Lung (tissue), 11 donors: ENCODE measurements at regions not wholly inside any gene's neighbourhood (a gene's known extent, or its start where the extent isn't known, plus 50 kb on each side); places are given as distances from the start of the nearest gene placed in this dataset.

ENCODE experiments used
- ATAC-seq: fragments of 200-7000 bp; cut with Tn5 transposase; one replicate; pipeline ENCODE4 v1.9.1; 2020; ENCODE audit warnings: moderate number of reproducible peaks; ENCODE audit not compliant: insufficient read depth, low FRiP score
- DNase-seq, 3 donors: peaks; one replicate each; pipeline ENCODE4 v3.0.0-alpha.2; 2013 to 2017
- H3K27ac ChIP-seq, 2 donors: one replicate each; pipeline ENCODE4 v1.5.1; 2013; ENCODE audit warnings: mild to moderate bottlenecking in 2 of 2, moderate library complexity in 2 of 2, control low read depth in 1 of 2, inconsistent platforms in 1 of 2, low read depth in 1 of 2, low read length in 1 of 2
- H3K27me3 ChIP-seq, 3 donors: one replicate each; pipeline ENCODE4 v1.5.1; 2013; ENCODE audit warnings: low read length in 2 of 3; ENCODE audit not compliant: control insufficient read depth in 3 of 3, insufficient read depth in 3 of 3
- H3K36me3 ChIP-seq, 4 donors: one replicate each; pipeline ENCODE4 v1.5.1; 2013; ENCODE audit warnings: low read length in 4 of 4, mild to moderate bottlenecking in 1 of 4, moderate library complexity in 1 of 4; ENCODE audit not compliant: control insufficient read depth in 4 of 4, insufficient read depth in 4 of 4
- H3K4me1 ChIP-seq, 5 donors: one replicate each; pipeline ENCODE4 v1.5.1; 2013; ENCODE audit warnings: low read length in 5 of 5, mild to moderate bottlenecking in 2 of 5, moderate library complexity in 1 of 5; ENCODE audit not compliant: control insufficient read depth in 5 of 5, insufficient read depth in 5 of 5
- H3K4me3 ChIP-seq: one replicate; pipeline ENCODE4 v1.5.1; 2013; ENCODE audit warnings: mild to moderate bottlenecking, control low read depth, moderate library complexity
- H3K9ac ChIP-seq, 2 donors: one replicate each; pipeline ENCODE4 v1.5.1; 2013; ENCODE audit warnings: low read length in 2 of 2, control low read depth in 1 of 2; ENCODE audit not compliant: insufficient read depth in 1 of 2
- H3K9me3 ChIP-seq, 4 donors: one replicate each; pipeline ENCODE4 v1.5.1; 2013; ENCODE audit warnings: low read length in 3 of 4, mild to moderate bottlenecking in 1 of 4, moderate library complexity in 1 of 4; ENCODE audit not compliant: control insufficient read depth in 4 of 4, insufficient read depth in 3 of 4
- CTCF ChIP-seq: IDR thresholded peaks from 2 replicates; pipeline ENCODE4 v1.5.1; 2012; ENCODE audit warnings: mild to moderate bottlenecking; ENCODE audit errors: control extremely low read depth, extremely low read depth
- WGBS, 2 donors: extraction: QIAGEN DNeasy Blood & Tissue Kit; methylation state at CpG; one replicate each; pipeline ENCODE4 v1.1.7; 2013; 5-methylcytosine and 5-hydroxymethylcytosine counted together
- donor health status: control.
- donor health status: control.
- donor health status: Bipolar disorder and iron deficiency.
- donor health status: healthy.
- donor health status: DM: yes; HTN: yes; CAD: no.

GRCh38 chr14:54278665-54279295 is 118.0 kb upstream of the CDKN3 start:
- no peaks in the 10 kb centered on the region for H3K9me3 ChIP-seq
- no peaks in the 10 kb centered on the region for H3K27me3 ChIP-seq
- 89 to 97% methylated on average over 7 of the region's 7 CpGs for WGBS, 2 donors
- H3K27ac ChIP-seq, result no peak overlapping the region
- H3K4me1 ChIP-seq, result no peaks in the 10 kb centered on the region
- no peak for TF ChIP-seq CTCF
- no peaks in the 10 kb centered on the region for H3K36me3 ChIP-seq
- H3K4me3 ChIP-seq, result no peak overlapping the region
- DNase-seq (no peak), ATAC-seq (no peak)
- H3K9ac ChIP-seq, result no peak overlapping the region

- Histone ChIP-seq H3K4me1 (no peaks in the 10 kb centered on the region), H3K9ac (no peak overlapping the region), H3K36me3 (no peaks in the 10 kb centered on the region), H3K4me3 (no peak overlapping the region), H3K27me3 (no peaks in the 10 kb centered on the region), H3K9me3 (no peaks in the 10 kb centered on the region), H3K27ac (no peak overlapping the region)
- TF ChIP-seq CTCF, result no peak
- 84 to 85% methylated on average over 2 of the region's 2 CpGs for WGBS, 2 donors
- DNase-seq (no peak), ATAC-seq (no peak)
Observed at GRCh38 chr14:54282849-54283248, 114.0 kb upstream of the CDKN3 start.

- no peaks in the 10 kb centered on the region for H3K36me3 ChIP-seq
- no peak for TF ChIP-seq CTCF
- no peak overlapping the region for H3K4me3 ChIP-seq
- no peak overlapping the region for H3K27ac ChIP-seq
- no peaks in the 10 kb centered on the region for H3K27me3 ChIP-seq
- no peak overlapping the region for H3K9ac ChIP-seq
- no peaks in the 10 kb centered on the region for H3K9me3 ChIP-seq
- no peaks in the 10 kb centered on the region for H3K4me1 ChIP-seq
- no peak for ATAC-seq
- WGBS, 2 donors, result 90 to 93% methylated on average over 6 of the region's 6 CpGs
- DNase-seq, result no peak
Observed at GRCh38 chr14:54285030-54285429, 111.8 kb upstream of the CDKN3 start.
